ENCODE measurements at regions not wholly inside any gene's neighbourhood (a gene's known extent, or its start where the extent isn't known, plus 50 kb on each side); places are given as distances from the start of the nearest gene placed in this dataset.

DNA sequence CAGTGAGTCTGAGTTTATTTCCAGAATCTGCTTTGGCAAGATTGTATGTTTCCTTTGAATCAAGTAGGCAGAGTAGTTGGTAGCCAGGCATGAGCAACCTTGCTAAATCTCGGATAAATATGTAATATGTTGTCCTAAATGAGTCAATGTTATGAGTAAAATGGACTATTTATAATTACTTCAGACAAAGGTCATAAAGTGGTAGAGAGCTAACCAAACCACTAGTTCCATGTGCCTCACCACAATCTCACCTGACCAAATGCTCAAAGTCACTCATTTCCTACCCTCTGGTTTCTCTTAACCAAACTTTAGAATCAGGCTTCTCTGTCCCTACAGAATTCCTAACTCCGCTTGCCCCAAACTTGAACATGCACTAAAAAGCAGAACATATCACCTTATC lies 261.2 kb upstream of the FSIP2 start:
- TF ChIP-seq POLR2AphosphoS5 (IDR thresholded peaks at IDR 0.05) (no peak), EP300 (IDR thresholded peaks at IDR 0.05) (no peak)
- TF ChIP-seq, protein P1, sequence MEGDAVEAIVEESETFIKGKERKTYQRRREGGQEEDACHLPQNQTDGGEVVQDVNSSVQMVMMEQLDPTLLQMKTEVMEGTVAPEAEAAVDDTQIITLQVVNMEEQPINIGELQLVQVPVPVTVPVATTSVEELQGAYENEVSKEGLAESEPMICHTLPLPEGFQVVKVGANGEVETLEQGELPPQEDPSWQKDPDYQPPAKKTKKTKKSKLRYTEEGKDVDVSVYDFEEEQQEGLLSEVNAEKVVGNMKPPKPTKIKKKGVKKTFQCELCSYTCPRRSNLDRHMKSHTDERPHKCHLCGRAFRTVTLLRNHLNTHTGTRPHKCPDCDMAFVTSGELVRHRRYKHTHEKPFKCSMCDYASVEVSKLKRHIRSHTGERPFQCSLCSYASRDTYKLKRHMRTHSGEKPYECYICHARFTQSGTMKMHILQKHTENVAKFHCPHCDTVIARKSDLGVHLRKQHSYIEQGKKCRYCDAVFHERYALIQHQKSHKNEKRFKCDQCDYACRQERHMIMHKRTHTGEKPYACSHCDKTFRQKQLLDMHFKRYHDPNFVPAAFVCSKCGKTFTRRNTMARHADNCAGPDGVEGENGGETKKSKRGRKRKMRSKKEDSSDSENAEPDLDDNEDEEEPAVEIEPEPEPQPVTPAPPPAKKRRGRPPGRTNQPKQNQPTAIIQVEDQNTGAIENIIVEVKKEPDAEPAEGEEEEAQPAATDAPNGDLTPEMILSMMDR (IDR thresholded peaks at IDR 0.05): no peak

All from stomach (tissue), 4 donors.